ENCODE measurements at regions not wholly inside any gene's neighbourhood (a gene's known extent, or its start where the extent isn't known, plus 50 kb on each side); places are given as distances from the start of the nearest gene placed in this dataset.

GRCh38 chr6:145562771-145563615 lies 172.3 kb downstream of the EPM2A start (continued):
- TF ChIP-seq, protein P1, sequence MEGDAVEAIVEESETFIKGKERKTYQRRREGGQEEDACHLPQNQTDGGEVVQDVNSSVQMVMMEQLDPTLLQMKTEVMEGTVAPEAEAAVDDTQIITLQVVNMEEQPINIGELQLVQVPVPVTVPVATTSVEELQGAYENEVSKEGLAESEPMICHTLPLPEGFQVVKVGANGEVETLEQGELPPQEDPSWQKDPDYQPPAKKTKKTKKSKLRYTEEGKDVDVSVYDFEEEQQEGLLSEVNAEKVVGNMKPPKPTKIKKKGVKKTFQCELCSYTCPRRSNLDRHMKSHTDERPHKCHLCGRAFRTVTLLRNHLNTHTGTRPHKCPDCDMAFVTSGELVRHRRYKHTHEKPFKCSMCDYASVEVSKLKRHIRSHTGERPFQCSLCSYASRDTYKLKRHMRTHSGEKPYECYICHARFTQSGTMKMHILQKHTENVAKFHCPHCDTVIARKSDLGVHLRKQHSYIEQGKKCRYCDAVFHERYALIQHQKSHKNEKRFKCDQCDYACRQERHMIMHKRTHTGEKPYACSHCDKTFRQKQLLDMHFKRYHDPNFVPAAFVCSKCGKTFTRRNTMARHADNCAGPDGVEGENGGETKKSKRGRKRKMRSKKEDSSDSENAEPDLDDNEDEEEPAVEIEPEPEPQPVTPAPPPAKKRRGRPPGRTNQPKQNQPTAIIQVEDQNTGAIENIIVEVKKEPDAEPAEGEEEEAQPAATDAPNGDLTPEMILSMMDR (conservative IDR thresholded peaks at IDR 0.05; ENCODE audit: low read depth in 2 of 2) = no peak
- TF ChIP-seq POLR2AphosphoS5 (IDR thresholded peaks at IDR 0.05; ENCODE audit: low read depth) (no peak), STAT1 (IDR thresholded peaks at IDR 0.05; ENCODE audit: unreplicated experiment) (no peak)
- TF ChIP-seq, protein P2, sequence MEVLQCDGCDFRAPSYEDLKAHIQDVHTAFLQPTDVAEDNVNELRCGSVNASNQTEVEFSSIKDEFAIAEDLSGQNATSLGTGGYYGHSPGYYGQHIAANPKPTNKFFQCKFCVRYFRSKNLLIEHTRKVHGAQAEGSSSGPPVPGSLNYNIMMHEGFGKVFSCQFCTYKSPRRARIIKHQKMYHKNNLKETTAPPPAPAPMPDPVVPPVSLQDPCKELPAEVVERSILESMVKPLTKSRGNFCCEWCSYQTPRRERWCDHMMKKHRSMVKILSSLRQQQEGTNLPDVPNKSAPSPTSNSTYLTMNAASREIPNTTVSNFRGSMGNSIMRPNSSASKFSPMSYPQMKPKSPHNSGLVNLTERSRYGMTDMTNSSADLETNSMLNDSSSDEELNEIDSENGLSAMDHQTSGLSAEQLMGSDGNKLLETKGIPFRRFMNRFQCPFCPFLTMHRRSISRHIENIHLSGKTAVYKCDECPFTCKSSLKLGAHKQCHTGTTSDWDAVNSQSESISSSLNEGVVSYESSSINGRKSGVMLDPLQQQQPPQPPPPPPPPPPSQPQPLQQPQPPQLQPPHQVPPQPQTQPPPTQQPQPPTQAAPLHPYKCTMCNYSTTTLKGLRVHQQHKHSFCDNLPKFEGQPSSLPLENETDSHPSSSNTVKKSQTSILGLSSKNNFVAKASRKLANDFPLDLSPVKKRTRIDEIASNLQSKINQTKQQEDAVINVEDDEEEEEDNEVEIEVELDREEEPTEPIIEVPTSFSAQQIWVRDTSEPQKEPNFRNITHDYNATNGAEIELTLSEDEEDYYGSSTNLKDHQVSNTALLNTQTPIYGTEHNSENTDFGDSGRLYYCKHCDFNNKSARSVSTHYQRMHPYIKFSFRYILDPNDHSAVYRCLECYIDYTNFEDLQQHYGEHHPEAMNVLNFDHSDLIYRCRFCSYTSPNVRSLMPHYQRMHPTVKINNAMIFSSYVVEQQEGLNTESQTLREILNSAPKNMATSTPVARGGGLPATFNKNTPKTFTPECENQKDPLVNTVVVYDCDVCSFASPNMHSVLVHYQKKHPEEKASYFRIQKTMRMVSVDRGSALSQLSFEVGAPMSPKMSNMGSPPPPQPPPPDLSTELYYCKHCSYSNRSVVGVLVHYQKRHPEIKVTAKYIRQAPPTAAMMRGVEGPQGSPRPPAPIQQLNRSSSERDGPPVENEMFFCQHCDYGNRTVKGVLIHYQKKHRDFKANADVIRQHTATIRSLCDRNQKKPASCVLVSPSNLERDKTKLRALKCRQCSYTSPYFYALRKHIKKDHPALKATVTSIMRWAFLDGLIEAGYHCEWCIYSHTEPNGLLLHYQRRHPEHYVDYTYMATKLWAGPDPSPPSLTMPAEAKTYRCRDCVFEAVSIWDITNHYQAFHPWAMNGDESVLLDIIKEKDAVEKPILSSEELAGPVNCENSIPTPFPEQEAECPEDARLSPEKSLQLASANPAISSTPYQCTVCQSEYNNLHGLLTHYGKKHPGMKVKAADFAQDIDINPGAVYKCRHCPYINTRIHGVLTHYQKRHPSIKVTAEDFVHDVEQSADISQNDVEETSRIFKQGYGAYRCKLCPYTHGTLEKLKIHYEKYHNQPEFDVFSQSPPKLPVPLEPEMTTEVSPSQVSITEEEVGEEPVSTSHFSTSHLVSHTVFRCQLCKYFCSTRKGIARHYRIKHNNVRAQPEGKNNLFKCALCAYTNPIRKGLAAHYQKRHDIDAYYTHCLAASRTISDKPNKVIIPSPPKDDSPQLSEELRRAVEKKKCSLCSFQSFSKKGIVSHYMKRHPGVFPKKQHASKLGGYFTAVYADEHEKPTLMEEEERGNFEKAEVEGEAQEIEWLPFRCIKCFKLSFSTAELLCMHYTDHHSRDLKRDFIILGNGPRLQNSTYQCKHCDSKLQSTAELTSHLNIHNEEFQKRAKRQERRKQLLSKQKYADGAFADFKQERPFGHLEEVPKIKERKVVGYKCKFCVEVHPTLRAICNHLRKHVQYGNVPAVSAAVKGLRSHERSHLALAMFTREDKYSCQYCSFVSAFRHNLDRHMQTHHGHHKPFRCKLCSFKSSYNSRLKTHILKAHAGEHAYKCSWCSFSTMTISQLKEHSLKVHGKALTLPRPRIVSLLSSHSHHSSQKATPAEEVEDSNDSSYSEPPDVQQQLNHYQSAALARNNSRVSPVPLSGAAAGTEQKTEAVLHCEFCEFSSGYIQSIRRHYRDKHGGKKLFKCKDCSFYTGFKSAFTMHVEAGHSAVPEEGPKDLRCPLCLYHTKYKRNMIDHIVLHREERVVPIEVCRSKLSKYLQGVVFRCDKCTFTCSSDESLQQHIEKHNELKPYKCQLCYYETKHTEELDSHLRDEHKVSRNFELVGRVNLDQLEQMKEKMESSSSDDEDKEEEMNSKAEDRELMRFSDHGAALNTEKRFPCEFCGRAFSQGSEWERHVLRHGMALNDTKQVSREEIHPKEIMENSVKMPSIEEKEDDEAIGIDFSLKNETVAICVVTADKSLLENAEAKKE (CRISPR knock-in tag; IDR thresholded peaks at IDR 0.05) = no peak

DNA sequence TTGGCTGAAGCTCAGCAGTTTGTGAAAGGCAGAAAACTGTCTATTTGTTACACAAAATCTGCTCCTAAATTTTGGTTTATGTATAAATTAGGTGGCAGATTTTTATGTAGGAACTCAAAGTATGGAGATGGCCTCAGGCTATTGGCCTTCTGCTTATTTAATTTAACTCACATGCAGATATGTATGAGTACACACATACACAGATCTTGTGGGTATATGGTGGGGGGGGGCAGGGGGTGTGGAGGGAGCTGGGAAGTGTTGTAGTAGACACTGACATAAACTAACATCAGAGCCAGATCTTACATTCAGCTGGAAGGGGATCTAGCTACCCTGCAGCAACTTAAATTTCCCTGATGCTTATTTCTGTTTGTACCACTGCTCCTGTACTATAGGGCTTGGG lies 170.8 kb downstream of the EPM2A start:
- no peaks in the 10 kb centered on the region for H3K36me3 Mint-ChIP-seq (ENCODE audit: low read depth)
- H3K4me3 ChIP-seq = no peak overlapping the region
- H3K27me3 ChIP-seq (ENCODE audit: insufficient read depth) = no peaks in the 10 kb centered on the region
- H3K27me3 Mint-ChIP-seq (ENCODE audit: insufficient read depth, low read depth, poor library complexity) = peaks cover 2% of the 10 kb centered on the region
- no peak overlapping the region for H2AFZ ChIP-seq
- no peak for DNase-seq (ENCODE audit: low spot score)
- no peak overlapping the region for H3K27ac ChIP-seq (ENCODE audit: low read depth)
- no peaks in the 10 kb centered on the region for H3K9me2 ChIP-seq (ENCODE audit: insufficient read depth)
- H3K9me3 Mint-ChIP-seq = no peaks in the 10 kb centered on the region
- no peak for ATAC-seq
- no peak overlapping the region for H3K4me2 ChIP-seq
- no peaks in the 10 kb centered on the region for H3K36me3 ChIP-seq (ENCODE audit: insufficient read depth)
- H4K20me1 ChIP-seq (replicated peaks; ENCODE audit: insufficient read depth) = no peaks in the 10 kb centered on the region
- peaks cover 8% of the 10 kb centered on the region for H3K4me1 Mint-ChIP-seq
- no peak overlapping the region for H3K27ac Mint-ChIP-seq
- no peaks in the 10 kb centered on the region for H3K79me2 ChIP-seq (replicated peaks; ENCODE audit: insufficient read depth)
- H3K4me3 Mint-ChIP-seq = no peak overlapping the region
- H3K4me1 ChIP-seq (ENCODE audit: insufficient read depth) = no peaks in the 10 kb centered on the region
- no peaks in the 10 kb centered on the region for H3F3A ChIP-seq (replicated peaks; ENCODE audit: low read depth)
- TF ChIP-seq CREB1 (CRISPR knock-in tag; IDR thresholded peaks at IDR 0.05; ENCODE audit: low read depth) (no peak), STAT1 (IDR thresholded peaks at IDR 0.05; ENCODE audit: unreplicated experiment) (no peak), JUNB (IDR thresholded peaks at IDR 0.05; ENCODE audit: unreplicated experiment) (no peak), ETS1 (IDR thresholded peaks at IDR 0.05) (no peak)
- TF ChIP-seq, protein P3, sequence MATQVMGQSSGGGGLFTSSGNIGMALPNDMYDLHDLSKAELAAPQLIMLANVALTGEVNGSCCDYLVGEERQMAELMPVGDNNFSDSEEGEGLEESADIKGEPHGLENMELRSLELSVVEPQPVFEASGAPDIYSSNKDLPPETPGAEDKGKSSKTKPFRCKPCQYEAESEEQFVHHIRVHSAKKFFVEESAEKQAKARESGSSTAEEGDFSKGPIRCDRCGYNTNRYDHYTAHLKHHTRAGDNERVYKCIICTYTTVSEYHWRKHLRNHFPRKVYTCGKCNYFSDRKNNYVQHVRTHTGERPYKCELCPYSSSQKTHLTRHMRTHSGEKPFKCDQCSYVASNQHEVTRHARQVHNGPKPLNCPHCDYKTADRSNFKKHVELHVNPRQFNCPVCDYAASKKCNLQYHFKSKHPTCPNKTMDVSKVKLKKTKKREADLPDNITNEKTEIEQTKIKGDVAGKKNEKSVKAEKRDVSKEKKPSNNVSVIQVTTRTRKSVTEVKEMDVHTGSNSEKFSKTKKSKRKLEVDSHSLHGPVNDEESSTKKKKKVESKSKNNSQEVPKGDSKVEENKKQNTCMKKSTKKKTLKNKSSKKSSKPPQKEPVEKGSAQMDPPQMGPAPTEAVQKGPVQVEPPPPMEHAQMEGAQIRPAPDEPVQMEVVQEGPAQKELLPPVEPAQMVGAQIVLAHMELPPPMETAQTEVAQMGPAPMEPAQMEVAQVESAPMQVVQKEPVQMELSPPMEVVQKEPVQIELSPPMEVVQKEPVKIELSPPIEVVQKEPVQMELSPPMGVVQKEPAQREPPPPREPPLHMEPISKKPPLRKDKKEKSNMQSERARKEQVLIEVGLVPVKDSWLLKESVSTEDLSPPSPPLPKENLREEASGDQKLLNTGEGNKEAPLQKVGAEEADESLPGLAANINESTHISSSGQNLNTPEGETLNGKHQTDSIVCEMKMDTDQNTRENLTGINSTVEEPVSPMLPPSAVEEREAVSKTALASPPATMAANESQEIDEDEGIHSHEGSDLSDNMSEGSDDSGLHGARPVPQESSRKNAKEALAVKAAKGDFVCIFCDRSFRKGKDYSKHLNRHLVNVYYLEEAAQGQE (IDR thresholded peaks at IDR 0.05; ENCODE audit: unreplicated experiment) = no peak

All from GM23338 (cell line).